ENCODE measurements at regions not wholly inside any gene's neighbourhood (a gene's known extent, or its start where the extent isn't known, plus 50 kb on each side); places are given as distances from the start of the nearest gene placed in this dataset.

DNA sequence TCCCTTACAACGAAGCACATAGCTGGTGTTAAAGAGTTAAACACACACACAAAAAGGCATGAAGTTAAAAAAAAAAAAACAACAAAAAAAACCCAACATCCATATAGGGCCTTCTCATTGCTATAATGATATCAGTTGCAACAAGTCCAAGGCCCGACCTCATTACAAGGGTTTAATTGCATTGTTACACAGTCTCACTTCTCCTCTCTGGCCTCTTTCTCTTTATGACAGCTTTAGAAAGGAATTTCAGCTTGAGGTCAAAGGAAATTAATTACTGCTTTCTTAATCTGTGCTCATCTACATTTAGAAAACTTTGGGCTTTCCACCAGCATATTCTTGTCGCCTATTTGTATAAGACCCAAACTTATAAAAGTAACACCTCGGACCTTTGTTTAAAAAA, 342.1 kb downstream of the NR2F2 start:
- TF ChIP-seq, protein P1, sequence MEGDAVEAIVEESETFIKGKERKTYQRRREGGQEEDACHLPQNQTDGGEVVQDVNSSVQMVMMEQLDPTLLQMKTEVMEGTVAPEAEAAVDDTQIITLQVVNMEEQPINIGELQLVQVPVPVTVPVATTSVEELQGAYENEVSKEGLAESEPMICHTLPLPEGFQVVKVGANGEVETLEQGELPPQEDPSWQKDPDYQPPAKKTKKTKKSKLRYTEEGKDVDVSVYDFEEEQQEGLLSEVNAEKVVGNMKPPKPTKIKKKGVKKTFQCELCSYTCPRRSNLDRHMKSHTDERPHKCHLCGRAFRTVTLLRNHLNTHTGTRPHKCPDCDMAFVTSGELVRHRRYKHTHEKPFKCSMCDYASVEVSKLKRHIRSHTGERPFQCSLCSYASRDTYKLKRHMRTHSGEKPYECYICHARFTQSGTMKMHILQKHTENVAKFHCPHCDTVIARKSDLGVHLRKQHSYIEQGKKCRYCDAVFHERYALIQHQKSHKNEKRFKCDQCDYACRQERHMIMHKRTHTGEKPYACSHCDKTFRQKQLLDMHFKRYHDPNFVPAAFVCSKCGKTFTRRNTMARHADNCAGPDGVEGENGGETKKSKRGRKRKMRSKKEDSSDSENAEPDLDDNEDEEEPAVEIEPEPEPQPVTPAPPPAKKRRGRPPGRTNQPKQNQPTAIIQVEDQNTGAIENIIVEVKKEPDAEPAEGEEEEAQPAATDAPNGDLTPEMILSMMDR (IDR thresholded peaks at IDR 0.05): no peak

DNA sequence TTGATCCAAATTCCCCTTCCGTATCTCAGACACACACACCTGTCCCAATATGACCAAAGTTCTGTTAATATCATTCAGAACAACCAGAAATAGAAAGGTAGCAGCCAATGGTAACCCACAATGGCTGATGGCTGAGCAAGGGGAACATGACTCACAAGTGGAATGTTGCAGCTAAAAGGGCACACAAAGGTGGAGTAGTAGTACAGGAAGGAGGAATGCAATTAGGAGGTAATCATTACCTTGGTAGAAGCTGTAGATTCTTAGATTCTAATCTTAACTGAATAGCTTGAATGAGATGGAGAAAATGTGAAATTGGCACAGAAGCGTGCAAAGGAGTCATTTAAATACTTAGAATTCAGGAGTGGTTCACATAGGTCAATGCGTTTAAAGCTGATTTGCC, 347.9 kb downstream of the NR2F2 start:
- TF ChIP-seq, protein P1 (IDR thresholded peaks at IDR 0.05): no peak

DNA sequence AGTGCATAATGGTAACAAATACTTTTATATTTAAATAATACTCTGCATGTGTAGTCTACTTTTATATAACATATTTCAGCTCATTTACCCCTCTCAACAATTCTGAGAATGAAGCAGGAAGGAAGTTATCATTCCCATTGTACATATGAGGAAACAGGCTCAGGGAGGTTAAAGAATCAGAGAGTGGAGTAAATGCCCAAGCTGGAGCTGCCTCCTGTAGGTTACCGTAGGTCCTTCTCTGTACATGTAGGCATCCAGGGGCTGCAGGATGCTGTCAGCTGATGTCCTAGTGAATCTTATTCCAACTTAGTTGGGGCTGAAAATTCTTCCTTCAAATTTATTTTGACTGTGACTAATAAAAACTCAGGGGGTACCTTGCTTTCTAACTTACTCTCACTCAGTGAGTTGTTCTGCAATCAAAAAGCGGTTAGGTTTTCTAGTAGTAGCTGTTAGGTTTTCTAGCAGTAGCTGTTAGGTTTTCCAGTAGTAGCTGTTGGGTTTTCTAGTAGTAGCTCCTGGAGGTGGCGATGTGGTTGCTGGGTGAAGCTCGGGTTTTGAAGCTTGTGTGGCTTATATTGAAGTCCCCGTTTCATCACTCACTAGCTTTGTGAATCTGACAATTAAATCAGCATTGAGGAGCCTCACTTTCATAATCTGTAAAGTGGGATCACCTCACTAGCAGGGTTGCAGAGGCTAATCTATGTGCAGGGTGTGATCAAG, 357.0 kb downstream of the NR2F2 start:
- TF ChIP-seq, protein P1 (IDR thresholded peaks at IDR 0.05): no peak

DNA sequence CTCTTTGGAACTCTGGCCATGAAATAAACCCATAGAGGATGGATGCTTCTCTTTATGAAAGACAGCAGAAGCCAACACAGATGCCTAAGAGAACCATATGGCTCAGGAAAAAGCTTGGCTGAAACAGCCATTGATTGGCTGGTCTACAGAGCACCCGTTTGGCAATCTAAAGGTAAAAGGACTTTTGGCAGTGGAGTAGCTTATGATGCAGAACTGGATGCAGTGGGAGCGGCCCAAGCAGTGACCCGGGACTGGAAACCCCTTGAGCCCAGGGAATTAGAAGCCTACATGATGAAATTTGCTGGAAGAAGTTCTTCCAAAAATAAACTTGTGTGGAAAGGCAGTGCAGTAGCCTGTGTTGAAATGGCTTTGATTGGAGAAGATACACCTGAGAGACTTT, 360.2 kb downstream of the NR2F2 start:
- TF ChIP-seq, protein P1 (IDR thresholded peaks at IDR 0.05): no peak

DNA sequence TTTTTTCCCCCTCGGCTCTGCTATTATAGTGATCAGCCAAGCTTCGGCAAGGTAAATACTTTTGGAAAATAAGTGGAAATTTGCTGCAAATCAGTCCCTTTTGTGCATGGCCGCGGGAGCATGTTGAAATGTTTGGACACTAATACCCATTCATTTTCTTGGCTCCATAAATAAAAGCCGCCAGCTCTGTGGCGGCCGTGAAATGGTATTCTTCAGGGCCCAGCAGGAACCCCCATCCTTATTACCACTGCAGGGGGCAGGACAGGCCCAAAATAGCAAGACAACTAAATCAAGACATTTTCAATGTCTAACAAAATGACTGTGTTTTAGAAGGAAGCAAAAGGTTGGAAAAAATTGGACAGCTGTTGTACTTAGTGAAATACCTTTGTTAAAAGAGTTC, 362.3 kb downstream of the NR2F2 start:
- TF ChIP-seq, protein P1 (IDR thresholded peaks at IDR 0.05): no peak

DNA sequence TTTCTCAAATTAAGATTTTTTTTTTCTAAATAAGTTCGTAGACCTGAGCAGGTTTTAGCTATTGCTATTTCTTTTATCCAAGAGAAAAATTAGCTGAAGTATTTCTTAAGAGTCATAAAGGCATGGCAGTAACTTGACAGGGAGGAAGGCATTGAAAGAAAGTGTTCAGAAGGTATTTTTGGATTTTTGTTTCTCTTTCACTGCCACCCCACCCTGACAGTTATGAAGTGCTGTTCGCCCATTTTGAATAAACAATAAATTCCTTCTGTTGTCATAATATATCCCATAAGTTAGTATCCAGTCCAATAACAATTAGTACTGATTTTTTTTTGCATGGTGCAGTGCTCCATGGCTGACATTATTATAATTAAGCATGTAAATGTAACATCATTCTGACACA, 363.0 kb downstream of the NR2F2 start:
- TF ChIP-seq, protein P1 (IDR thresholded peaks at IDR 0.05): no peak

DNA sequence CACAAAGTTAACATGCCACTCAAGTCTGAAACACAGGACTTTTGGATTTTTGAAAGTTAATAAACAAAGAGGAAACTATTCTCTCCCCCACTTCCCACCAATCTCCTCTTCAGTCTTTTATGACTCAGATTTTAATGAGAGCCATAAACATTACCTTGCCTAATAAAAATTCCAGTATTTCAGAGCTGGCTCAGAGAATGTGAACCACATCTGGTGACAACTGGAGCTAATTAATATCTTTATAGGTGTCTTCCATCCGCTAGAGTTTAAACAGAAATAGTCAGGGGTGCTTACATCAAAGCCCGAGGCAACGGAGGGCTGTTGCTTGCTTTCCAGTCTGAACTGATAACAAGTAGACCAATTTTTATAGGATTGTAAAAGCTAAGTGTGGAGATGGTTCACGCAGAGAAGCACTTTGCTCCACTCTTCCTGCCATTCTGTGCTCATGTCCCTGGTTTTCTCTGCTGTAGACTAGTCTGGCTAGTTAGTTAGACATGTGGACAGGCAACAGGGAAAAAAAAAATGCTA, 363.6 kb downstream of the NR2F2 start:
- TF ChIP-seq, protein P1 (IDR thresholded peaks at IDR 0.05): no peak

All from LNCAP (cell line).